ENCODE measurements at regions not wholly inside any gene's neighbourhood (a gene's known extent, or its start where the extent isn't known, plus 50 kb on each side); places are given as distances from the start of the nearest gene placed in this dataset.
"Not testable (repeated sequence)": the region's sequence is repeated elsewhere in the genome, so short reads cannot be mapped to it uniquely, and the experiment has no call there.

DNA sequence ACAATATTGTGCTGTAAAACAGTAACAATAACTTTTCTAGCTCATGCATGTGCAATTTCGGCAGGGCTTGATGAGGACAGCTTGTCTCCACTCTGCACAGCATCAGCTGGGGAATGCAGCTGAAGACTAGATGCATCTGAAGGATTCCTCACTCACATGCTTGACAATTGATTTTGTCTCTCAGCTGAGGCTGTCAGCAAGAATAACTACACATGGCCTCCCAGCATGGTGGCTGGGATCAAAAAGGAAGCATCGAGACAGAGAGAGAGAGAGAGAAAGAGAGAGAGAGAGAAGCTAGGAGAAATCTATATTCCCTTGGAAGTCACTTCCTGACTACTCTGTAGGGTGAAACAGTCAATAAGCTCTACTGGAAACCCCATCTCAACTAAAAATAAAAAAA is 487.1 kb downstream of the PLOD2 start:
- H3K27me3 ChIP-seq (replicated peaks; ENCODE audit: insufficient read depth): no peaks in the 10 kb centered on the region
- H3K9me3 ChIP-seq: no peaks in the 10 kb centered on the region
- H3K4me3 ChIP-seq: no peak overlapping the region
- TF ChIP-seq, protein P1, sequence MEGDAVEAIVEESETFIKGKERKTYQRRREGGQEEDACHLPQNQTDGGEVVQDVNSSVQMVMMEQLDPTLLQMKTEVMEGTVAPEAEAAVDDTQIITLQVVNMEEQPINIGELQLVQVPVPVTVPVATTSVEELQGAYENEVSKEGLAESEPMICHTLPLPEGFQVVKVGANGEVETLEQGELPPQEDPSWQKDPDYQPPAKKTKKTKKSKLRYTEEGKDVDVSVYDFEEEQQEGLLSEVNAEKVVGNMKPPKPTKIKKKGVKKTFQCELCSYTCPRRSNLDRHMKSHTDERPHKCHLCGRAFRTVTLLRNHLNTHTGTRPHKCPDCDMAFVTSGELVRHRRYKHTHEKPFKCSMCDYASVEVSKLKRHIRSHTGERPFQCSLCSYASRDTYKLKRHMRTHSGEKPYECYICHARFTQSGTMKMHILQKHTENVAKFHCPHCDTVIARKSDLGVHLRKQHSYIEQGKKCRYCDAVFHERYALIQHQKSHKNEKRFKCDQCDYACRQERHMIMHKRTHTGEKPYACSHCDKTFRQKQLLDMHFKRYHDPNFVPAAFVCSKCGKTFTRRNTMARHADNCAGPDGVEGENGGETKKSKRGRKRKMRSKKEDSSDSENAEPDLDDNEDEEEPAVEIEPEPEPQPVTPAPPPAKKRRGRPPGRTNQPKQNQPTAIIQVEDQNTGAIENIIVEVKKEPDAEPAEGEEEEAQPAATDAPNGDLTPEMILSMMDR (IDR thresholded peaks at IDR 0.05): no peak
- H3K36me3 ChIP-seq: no peaks in the 10 kb centered on the region
- ATAC-seq (ENCODE audit: insufficient number of reproducible peaks, low FRiP score, low read depth): no peak
- H3K4me1 ChIP-seq (ENCODE audit: control insufficient read depth in 1 of 2, low read depth in 2 of 2): no peaks in the 10 kb centered on the region
- DNase-seq (ENCODE audit: low spot score): no peak
- no peak overlapping the region for H3K27ac ChIP-seq

DNA sequence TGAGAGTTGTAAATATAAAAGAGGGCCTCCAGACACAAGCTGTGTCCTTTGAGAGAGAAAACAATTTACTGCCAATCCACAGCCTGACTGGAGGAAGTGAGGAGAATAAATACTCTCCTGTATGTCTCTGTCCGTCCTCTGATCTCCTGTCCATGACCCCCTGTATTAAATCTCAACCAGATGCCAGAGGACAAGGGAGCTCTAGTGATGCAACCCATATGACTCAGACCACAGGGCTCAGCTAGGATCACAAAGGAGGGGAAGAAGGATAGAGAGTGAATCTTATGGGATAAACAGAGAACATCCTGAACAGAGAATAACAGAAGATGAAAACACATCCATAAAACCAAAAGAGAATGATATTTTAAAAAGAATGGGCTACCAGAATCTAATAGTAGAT is 482.6 kb downstream of the PLOD2 start:
- no peak for ATAC-seq (ENCODE audit: insufficient number of reproducible peaks, low FRiP score, low read depth)
- TF ChIP-seq, protein P1 (IDR thresholded peaks at IDR 0.05): no peak

DNA sequence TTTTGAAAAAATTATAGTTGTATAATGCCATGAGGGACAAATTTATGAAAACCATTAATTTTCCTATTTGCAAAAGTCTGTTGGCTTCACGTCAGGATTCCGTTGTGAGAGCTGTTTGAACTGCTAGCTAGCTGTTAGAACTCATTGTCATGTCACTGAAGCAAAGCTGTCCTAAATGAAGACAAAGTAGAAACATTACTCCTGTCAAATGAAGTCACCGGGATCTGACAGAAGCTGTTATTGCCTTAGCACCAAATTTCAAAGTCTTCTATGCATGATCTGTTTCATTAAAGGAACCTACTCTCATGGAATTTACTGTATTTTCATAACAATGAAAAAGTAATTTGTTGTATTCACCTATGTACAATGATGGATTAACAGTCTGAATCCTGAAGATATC is 479.8 kb downstream of the PLOD2 start:
- H3K4me1 ChIP-seq (ENCODE audit: control insufficient read depth in 1 of 2, low read depth in 2 of 2): no peaks in the 10 kb centered on the region
- H3K27me3 ChIP-seq (replicated peaks; ENCODE audit: insufficient read depth): no peaks in the 10 kb centered on the region
- no peak overlapping the region for H3K4me3 ChIP-seq
- DNase-seq (ENCODE audit: low spot score) (no peak), ATAC-seq (ENCODE audit: insufficient number of reproducible peaks, low FRiP score, low read depth) (no peak)
- TF ChIP-seq, protein P1 (IDR thresholded peaks at IDR 0.05): no peak
- no peaks in the 10 kb centered on the region for H3K36me3 ChIP-seq
- H3K9me3 ChIP-seq: no peaks in the 10 kb centered on the region
- no peak overlapping the region for H3K27ac ChIP-seq

More for the DNA sequence above, 482.6 kb downstream of the PLOD2 start:
- Histone ChIP-seq H3K27ac (no peak overlapping the region), H3K4me3 (no peak overlapping the region), H3K9me3 (no peaks in the 10 kb centered on the region), H3K36me3 (no peaks in the 10 kb centered on the region), H3K4me1 (ENCODE audit: control insufficient read depth in 1 of 2, low read depth in 2 of 2) (no peaks in the 10 kb centered on the region), H3K27me3 (replicated peaks; ENCODE audit: insufficient read depth) (no peaks in the 10 kb centered on the region)
- no peak for DNase-seq (ENCODE audit: low spot score)

DNA sequence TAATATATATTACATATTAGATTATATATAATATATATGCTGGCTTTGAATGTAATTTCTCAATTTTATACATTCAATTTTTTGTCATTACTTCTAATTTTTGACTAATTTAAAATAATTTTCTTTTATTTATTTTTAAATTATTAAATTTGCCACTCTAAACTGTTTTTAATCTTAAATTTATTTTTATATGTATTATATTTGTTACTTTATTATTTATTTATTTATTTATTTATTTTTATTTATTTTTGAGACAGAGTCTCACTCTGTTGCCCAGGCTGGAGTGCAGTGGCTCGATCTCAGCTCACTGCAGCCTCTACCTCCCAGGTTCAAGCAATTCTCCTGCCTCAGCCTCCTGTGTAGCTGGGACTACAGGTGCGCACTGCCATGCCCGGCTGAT is 473.0 kb downstream of the PLOD2 start:
- H3K4me1 ChIP-seq (ENCODE audit: control insufficient read depth in 1 of 2, low read depth in 2 of 2); H3K36me3 ChIP-seq; H3K4me3 ChIP-seq; H3K27me3 ChIP-seq (replicated peaks; ENCODE audit: insufficient read depth); DNase-seq (ENCODE audit: low spot score); H3K9me3 ChIP-seq; ATAC-seq (ENCODE audit: insufficient number of reproducible peaks, low FRiP score, low read depth); H3K27ac ChIP-seq: not testable (repeated sequence)

DNA sequence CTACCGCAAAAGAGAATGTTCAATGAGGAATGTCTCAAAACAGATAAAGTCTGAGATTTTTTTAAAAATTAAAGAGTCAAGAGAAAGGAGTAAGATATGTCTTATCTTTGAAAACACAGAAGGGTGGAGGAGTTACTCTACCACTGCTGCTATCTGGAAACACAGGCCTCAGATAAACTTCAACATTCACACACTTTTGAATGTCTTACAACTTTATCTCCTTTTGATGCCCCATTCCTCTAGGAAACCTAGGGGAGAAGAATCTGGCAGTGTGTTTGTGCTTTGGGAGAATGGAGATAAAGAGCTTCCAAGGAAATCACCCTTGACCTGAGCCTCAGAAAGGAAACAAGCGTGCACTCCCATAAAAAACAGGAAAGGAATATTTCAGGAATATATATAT is 468.2 kb downstream of the PLOD2 start:
- no peaks in the 10 kb centered on the region for H3K36me3 ChIP-seq
- no peaks in the 10 kb centered on the region for H3K27me3 ChIP-seq (replicated peaks; ENCODE audit: insufficient read depth)
- TF ChIP-seq, protein P1 (IDR thresholded peaks at IDR 0.05): no peak
- no peaks in the 10 kb centered on the region for H3K4me1 ChIP-seq (ENCODE audit: control insufficient read depth in 1 of 2, low read depth in 2 of 2)
- H3K9me3 ChIP-seq: no peaks in the 10 kb centered on the region
- no peak overlapping the region for H3K27ac ChIP-seq
- DNase-seq (ENCODE audit: low spot score): no peak
- ATAC-seq (ENCODE audit: insufficient number of reproducible peaks, low FRiP score, low read depth): no peak
- H3K4me3 ChIP-seq: no peak overlapping the region

DNA sequence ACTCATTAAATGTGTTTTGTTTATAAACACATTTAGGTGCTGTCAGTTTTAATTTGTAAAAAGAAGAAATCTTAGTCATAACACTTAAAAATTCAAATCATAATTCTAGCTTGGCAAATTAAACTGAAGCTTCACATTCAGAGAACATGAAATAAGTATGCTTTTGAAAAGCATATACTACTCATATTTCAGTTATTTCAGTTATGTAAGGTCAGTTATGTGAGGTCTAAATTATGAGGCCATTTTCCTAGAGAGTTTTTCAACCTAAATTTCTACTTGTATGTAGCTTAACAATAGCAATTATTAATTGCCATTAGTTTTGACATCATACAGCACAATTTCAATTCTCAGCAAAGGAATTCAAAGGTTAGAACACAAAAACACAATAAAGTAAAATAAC is 465.0 kb downstream of the PLOD2 start:
- TF ChIP-seq, protein P1 (IDR thresholded peaks at IDR 0.05): no peak
- Histone ChIP-seq H3K4me1 (ENCODE audit: control insufficient read depth in 1 of 2, low read depth in 2 of 2) (no peaks in the 10 kb centered on the region), H3K9me3 (no peaks in the 10 kb centered on the region), H3K4me3 (no peak overlapping the region), H3K27ac (no peak overlapping the region), H3K36me3 (no peaks in the 10 kb centered on the region), H3K27me3 (replicated peaks; ENCODE audit: insufficient read depth) (no peaks in the 10 kb centered on the region)
- no peak for DNase-seq (ENCODE audit: low spot score)
- no peak for ATAC-seq (ENCODE audit: insufficient number of reproducible peaks, low FRiP score, low read depth)
